ENCODE measurements at regions not wholly inside any gene's neighbourhood (a gene's known extent, or its start where the extent isn't known, plus 50 kb on each side); places are given as distances from the start of the nearest gene placed in this dataset.

GRCh38 chr9:89664896-89665329 is 60.1 kb downstream of the GADD45G start:
- TF ChIP-seq CBX5 (IDR thresholded peaks at IDR 0.05; ENCODE audit: low read depth) (no peak), CTCF (IDR thresholded peaks at IDR 0.05 in 2 of 3, conservative IDR thresholded peaks at IDR 0.05 in 1 of 3; ENCODE audit: control insufficient read depth in 2 of 3, extremely low read depth in 1 of 3, insufficient read depth in 1 of 3, low read depth in 3 of 3, low read length in 3 of 3) (no peak), CREM (IDR thresholded peaks at IDR 0.05; ENCODE audit: low read depth) (no peak), USF2 (IDR thresholded peaks at IDR 0.05; ENCODE audit: borderline replicate concordance, low read depth, low read length) (no peak), SIN3A (IDR thresholded peaks at IDR 0.05; ENCODE audit: low read depth, low read length) (no peak), REST (IDR thresholded peaks at IDR 0.05; ENCODE audit: low read depth, low read length) (no peak), POLR2A (IDR thresholded peaks at IDR 0.05; ENCODE audit: low read depth, low read length) (no peak), BHLHE40 (IDR thresholded peaks at IDR 0.05; ENCODE audit: borderline replicate concordance in 1 of 2, low read depth in 2 of 2, low read length in 1 of 2) (no peak)
